ENCODE measurements at regions not wholly inside any gene's neighbourhood (a gene's known extent, or its start where the extent isn't known, plus 50 kb on each side); places are given as distances from the start of the nearest gene placed in this dataset.

GRCh38 chr2:237231593-237231992, 145.9 kb downstream of the COPS8 start:
- H3K9me3 ChIP-seq (ENCODE audit: low read depth), result no peaks in the 10 kb centered on the region
- no peak overlapping the region for H3K27ac ChIP-seq
- TF ChIP-seq, protein P1, sequence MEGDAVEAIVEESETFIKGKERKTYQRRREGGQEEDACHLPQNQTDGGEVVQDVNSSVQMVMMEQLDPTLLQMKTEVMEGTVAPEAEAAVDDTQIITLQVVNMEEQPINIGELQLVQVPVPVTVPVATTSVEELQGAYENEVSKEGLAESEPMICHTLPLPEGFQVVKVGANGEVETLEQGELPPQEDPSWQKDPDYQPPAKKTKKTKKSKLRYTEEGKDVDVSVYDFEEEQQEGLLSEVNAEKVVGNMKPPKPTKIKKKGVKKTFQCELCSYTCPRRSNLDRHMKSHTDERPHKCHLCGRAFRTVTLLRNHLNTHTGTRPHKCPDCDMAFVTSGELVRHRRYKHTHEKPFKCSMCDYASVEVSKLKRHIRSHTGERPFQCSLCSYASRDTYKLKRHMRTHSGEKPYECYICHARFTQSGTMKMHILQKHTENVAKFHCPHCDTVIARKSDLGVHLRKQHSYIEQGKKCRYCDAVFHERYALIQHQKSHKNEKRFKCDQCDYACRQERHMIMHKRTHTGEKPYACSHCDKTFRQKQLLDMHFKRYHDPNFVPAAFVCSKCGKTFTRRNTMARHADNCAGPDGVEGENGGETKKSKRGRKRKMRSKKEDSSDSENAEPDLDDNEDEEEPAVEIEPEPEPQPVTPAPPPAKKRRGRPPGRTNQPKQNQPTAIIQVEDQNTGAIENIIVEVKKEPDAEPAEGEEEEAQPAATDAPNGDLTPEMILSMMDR (IDR thresholded peaks at IDR 0.05; ENCODE audit: low read depth, low read length), result no peak
- H3K27me3 ChIP-seq, result no peaks in the 10 kb centered on the region
- H3K4me3 ChIP-seq, result no peak overlapping the region
- DNase-seq (ENCODE audit: low read depth in 1 of 2, low spot score in 1 of 2), result no peak
- H3K36me3 ChIP-seq, result no peaks in the 10 kb centered on the region
- H3K4me1 ChIP-seq (ENCODE audit: low read depth), result no peaks in the 10 kb centered on the region

GRCh38 chr2:237232166-237232565, 146.5 kb downstream of the COPS8 start:
- TF ChIP-seq, protein P1 (IDR thresholded peaks at IDR 0.05; ENCODE audit: low read depth, low read length), result no peak
- no peaks in the 10 kb centered on the region for H3K27me3 ChIP-seq
- DNase-seq (ENCODE audit: low read depth in 1 of 2, low spot score in 1 of 2), result no peak
- no peaks in the 10 kb centered on the region for H3K4me1 ChIP-seq (ENCODE audit: low read depth)
- no peak overlapping the region for H3K27ac ChIP-seq
- no peak overlapping the region for H3K4me3 ChIP-seq
- no peaks in the 10 kb centered on the region for H3K36me3 ChIP-seq
- H3K9me3 ChIP-seq (ENCODE audit: low read depth), result no peaks in the 10 kb centered on the region

- H3K9me3 ChIP-seq (ENCODE audit: low read depth), result no peaks in the 10 kb centered on the region
- H3K36me3 ChIP-seq, result no peaks in the 10 kb centered on the region
- DNase-seq (ENCODE audit: low read depth in 1 of 2, low spot score in 1 of 2), result no peak
- no peaks in the 10 kb centered on the region for H3K27me3 ChIP-seq
- no peak overlapping the region for H3K27ac ChIP-seq
- H3K4me1 ChIP-seq (ENCODE audit: low read depth), result no peaks in the 10 kb centered on the region
- no peak overlapping the region for H3K4me3 ChIP-seq
- TF ChIP-seq, protein P1 (IDR thresholded peaks at IDR 0.05; ENCODE audit: low read depth, low read length), result no peak
Observed at GRCh38 chr2:237234268-237234667, 148.6 kb downstream of the COPS8 start.

GRCh38 chr2:237235383-237236095, 149.8 kb downstream of the COPS8 start:
- H3K9me3 ChIP-seq (ENCODE audit: low read depth), result no peaks in the 10 kb centered on the region
- TF ChIP-seq, protein P1 (IDR thresholded peaks at IDR 0.05; ENCODE audit: low read depth, low read length), result no peak
- no peak overlapping the region for H3K4me3 ChIP-seq
- no peaks in the 10 kb centered on the region for H3K27me3 ChIP-seq
- no peaks in the 10 kb centered on the region for H3K4me1 ChIP-seq (ENCODE audit: low read depth)
- peak in 1 of 2 donors; percentile 92 for DNase-seq (ENCODE audit: low read depth in 1 of 2, low spot score in 1 of 2)
- no peak overlapping the region for H3K27ac ChIP-seq
- H3K36me3 ChIP-seq, result no peaks in the 10 kb centered on the region

DNA sequence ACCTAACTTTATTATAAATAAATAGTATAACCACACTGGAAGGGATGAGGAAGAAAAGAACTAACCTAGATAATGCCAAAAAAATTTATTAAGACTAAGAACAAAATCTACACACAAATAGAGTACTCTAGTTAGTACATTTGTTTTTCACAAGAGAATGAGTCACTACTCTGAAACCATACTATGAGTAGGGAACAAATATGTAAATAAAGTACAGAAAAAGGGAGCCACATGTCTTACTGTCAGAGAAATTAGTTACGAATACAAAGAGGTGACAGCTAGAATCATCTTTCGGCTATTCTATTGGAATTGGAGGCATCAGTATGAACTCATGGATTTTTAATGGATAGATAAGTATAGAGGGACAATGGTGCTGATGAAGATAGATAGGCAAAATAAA, 150.5 kb downstream of the COPS8 start:
- DNase-seq (ENCODE audit: low read depth in 1 of 2, low spot score in 1 of 2), result no peak
- Histone ChIP-seq H3K9me3 (ENCODE audit: low read depth) (no peaks in the 10 kb centered on the region), H3K4me1 (ENCODE audit: low read depth) (no peaks in the 10 kb centered on the region), H3K4me3 (no peak overlapping the region), H3K27me3 (no peaks in the 10 kb centered on the region), H3K36me3 (no peaks in the 10 kb centered on the region), H3K27ac (no peak overlapping the region)
- TF ChIP-seq, protein P1 (IDR thresholded peaks at IDR 0.05; ENCODE audit: low read depth, low read length), result no peak

Measured in cardiac muscle cell (in vitro differentiated cells and primary cell).